ENCODE measurements at regions not wholly inside any gene's neighbourhood (a gene's known extent, or its start where the extent isn't known, plus 50 kb on each side); places are given as distances from the start of the nearest gene placed in this dataset.

GRCh38 chr7:49074538-49074937 is 150.2 kb downstream of the CDC14C start:
- TF ChIP-seq CTCF (IDR thresholded peaks at IDR 0.05; ENCODE audit: insufficient read depth, low read depth, low read length) = no peak
- no peak for TF ChIP-seq EZH2 (IDR thresholded peaks at IDR 0.05; ENCODE audit: insufficient read depth, low read length)
- H3K27ac ChIP-seq (ENCODE audit: low read depth, low read length) = no peak overlapping the region
- H4K20me1 ChIP-seq (ENCODE audit: insufficient read depth, low read length) = no peaks in the 10 kb centered on the region
- no peak overlapping the region for H3K4me2 ChIP-seq (ENCODE audit: low read length)
- H3K9ac ChIP-seq (ENCODE audit: low read length) = no peak overlapping the region
- no peak overlapping the region for H3K27ac Mint-ChIP-seq (ENCODE audit: unreplicated experiment)
- no peaks in the 10 kb centered on the region for H3K79me2 ChIP-seq (ENCODE audit: insufficient read depth, low read length)
- H3K36me3 ChIP-seq (ENCODE audit: insufficient read depth, low read length) = no peaks in the 10 kb centered on the region
- peaks cover 4% of the 10 kb centered on the region for H3K9me3 Mint-ChIP-seq (ENCODE audit: unreplicated experiment)
- no peaks in the 10 kb centered on the region for H3K9me3 ChIP-seq (ENCODE audit: insufficient read depth, low read depth, low read length)
- H3K36me3 Mint-ChIP-seq (ENCODE audit: low read depth, unreplicated experiment) = no peaks in the 10 kb centered on the region
- H3K27me3 ChIP-seq (ENCODE audit: insufficient read depth, low read length) = no peaks in the 10 kb centered on the region
- no peaks in the 10 kb centered on the region for H3K27me3 Mint-ChIP-seq (ENCODE audit: low read depth, unreplicated experiment)
- H3K4me3 ChIP-seq (ENCODE audit: insufficient read depth, low read depth, low read length) = no peak overlapping the region
- FAIRE-seq (no peak), DNase-seq (ENCODE audit: low read depth) (no peak)
- H3K4me3 Mint-ChIP-seq (ENCODE audit: unreplicated experiment) = no peak overlapping the region
- H3K4me1 ChIP-seq (ENCODE audit: insufficient read depth, low read length) = no peaks in the 10 kb centered on the region
- H2AFZ ChIP-seq (ENCODE audit: low read depth, low read length) = no peak overlapping the region
- no peaks in the 10 kb centered on the region for H3K4me1 Mint-ChIP-seq (ENCODE audit: low read depth, unreplicated experiment)

GRCh38 chr7:49080896-49081475 is 156.6 kb downstream of the CDC14C start:
- Histone ChIP-seq H3K36me3 (ENCODE audit: insufficient read depth, low read length) (no peaks in the 10 kb centered on the region), H4K20me1 (ENCODE audit: insufficient read depth, low read length) (no peaks in the 10 kb centered on the region), H3K79me2 (ENCODE audit: insufficient read depth, low read length) (no peaks in the 10 kb centered on the region), H3K27ac (ENCODE audit: low read depth, low read length) (no peak overlapping the region), H3K9ac (ENCODE audit: low read length) (no peak overlapping the region), H3K9me3 (ENCODE audit: insufficient read depth, low read depth, low read length) (no peaks in the 10 kb centered on the region), H2AFZ (ENCODE audit: low read depth, low read length) (no peak overlapping the region), H3K4me3 (ENCODE audit: insufficient read depth, low read depth, low read length) (no peak overlapping the region), H3K4me2 (ENCODE audit: low read length) (no peak overlapping the region), H3K27me3 (ENCODE audit: insufficient read depth, low read length) (no peaks in the 10 kb centered on the region), H3K4me1 (ENCODE audit: insufficient read depth, low read length) (no peaks in the 10 kb centered on the region)
- DNase-seq (ENCODE audit: low read depth) = no peak
- Mint-ChIP-seq H3K27ac (ENCODE audit: unreplicated experiment) (no peak overlapping the region), H3K9me3 (ENCODE audit: unreplicated experiment) (peaks cover 7% of the 10 kb centered on the region), H3K4me1 (ENCODE audit: low read depth, unreplicated experiment) (no peaks in the 10 kb centered on the region), H3K27me3 (ENCODE audit: low read depth, unreplicated experiment) (no peaks in the 10 kb centered on the region), H3K36me3 (ENCODE audit: low read depth, unreplicated experiment) (no peaks in the 10 kb centered on the region), H3K4me3 (ENCODE audit: unreplicated experiment) (no peak overlapping the region)
- TF ChIP-seq CTCF (IDR thresholded peaks at IDR 0.05; ENCODE audit: insufficient read depth, low read depth, low read length) (no peak), EZH2 (IDR thresholded peaks at IDR 0.05; ENCODE audit: insufficient read depth, low read length) (no peak)
- FAIRE-seq = no peak

GRCh38 chr7:49088017-49088416 is 163.7 kb downstream of the CDC14C start:
- H3K36me3 Mint-ChIP-seq (ENCODE audit: low read depth, unreplicated experiment) = no peaks in the 10 kb centered on the region
- no peak overlapping the region for H3K4me3 Mint-ChIP-seq (ENCODE audit: unreplicated experiment)
- Histone ChIP-seq H3K27me3 (ENCODE audit: insufficient read depth, low read length) (no peaks in the 10 kb centered on the region), H3K9me3 (ENCODE audit: insufficient read depth, low read depth, low read length) (no peaks in the 10 kb centered on the region), H3K36me3 (ENCODE audit: insufficient read depth, low read length) (no peaks in the 10 kb centered on the region), H3K4me2 (ENCODE audit: low read length) (no peak overlapping the region), H3K79me2 (ENCODE audit: insufficient read depth, low read length) (no peaks in the 10 kb centered on the region), H3K4me1 (ENCODE audit: insufficient read depth, low read length) (no peaks in the 10 kb centered on the region), H3K9ac (ENCODE audit: low read length) (no peak overlapping the region), H3K27ac (ENCODE audit: low read depth, low read length) (no peak overlapping the region), H2AFZ (ENCODE audit: low read depth, low read length) (no peak overlapping the region), H4K20me1 (ENCODE audit: insufficient read depth, low read length) (no peaks in the 10 kb centered on the region), H3K4me3 (ENCODE audit: insufficient read depth, low read depth, low read length) (no peak overlapping the region)
- FAIRE-seq (no peak), DNase-seq (ENCODE audit: low read depth) (no peak)
- peaks cover 2% of the 10 kb centered on the region for H3K9me3 Mint-ChIP-seq (ENCODE audit: unreplicated experiment)
- H3K4me1 Mint-ChIP-seq (ENCODE audit: low read depth, unreplicated experiment) = no peaks in the 10 kb centered on the region
- no peak overlapping the region for H3K27ac Mint-ChIP-seq (ENCODE audit: unreplicated experiment)
- TF ChIP-seq EZH2 (IDR thresholded peaks at IDR 0.05; ENCODE audit: insufficient read depth, low read length) (no peak), CTCF (IDR thresholded peaks at IDR 0.05; ENCODE audit: insufficient read depth, low read depth, low read length) (no peak)
- H3K27me3 Mint-ChIP-seq (ENCODE audit: low read depth, unreplicated experiment) = no peaks in the 10 kb centered on the region

All from astrocyte (in vitro differentiated cells and primary cell).